Retina (tissue), 1 donor: ENCODE measurements at regions not wholly inside any gene's neighbourhood (a gene's known extent, or its start where the extent isn't known, plus 50 kb on each side); places are given as distances from the start of the nearest gene placed in this dataset.
"Not testable (repeated sequence)": the region's sequence is repeated elsewhere in the genome, so short reads cannot be mapped to it uniquely, and the experiment has no call there.

Source experiments
- DNase-seq: peaks from one replicate; pipeline ENCODE4 v3.0.0-alpha.2; 2016

DNA sequence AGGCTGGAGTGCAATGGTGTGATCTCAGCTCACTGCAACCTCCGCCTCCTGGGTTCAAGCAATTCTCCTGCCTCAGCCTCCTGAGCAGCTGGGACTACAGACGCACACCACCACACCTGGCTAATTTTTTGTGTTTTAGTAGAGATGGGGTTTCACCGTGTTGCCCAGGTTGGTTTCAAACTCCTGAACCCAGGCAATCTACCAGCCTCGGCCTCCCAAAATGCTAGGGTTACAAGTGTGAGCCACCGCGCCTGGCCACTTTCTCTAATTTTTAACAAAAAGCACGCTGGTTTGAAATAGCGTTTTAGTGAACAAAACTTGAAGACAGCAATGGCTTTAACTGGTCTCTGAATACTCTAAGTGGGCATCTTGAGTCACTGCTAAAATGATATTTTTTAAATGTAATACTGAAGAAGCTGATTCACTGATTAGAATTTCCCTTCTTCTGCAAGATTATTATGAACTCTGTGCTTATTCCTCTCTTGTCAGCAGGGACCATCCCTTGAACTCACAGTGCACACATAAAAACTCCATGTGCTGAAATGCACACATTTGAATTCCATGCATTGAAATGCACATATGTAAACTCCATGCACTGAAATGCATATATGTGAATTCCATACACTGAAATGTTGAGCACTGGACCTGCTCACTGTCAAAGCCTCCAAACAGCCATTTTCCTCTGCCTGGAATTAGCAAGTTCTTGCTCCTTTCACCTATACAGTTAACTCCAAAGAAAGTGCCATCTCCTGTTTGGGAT lies 1411.5 kb upstream of the ACVR2A start:
- DNase-seq = no peak

DNA sequence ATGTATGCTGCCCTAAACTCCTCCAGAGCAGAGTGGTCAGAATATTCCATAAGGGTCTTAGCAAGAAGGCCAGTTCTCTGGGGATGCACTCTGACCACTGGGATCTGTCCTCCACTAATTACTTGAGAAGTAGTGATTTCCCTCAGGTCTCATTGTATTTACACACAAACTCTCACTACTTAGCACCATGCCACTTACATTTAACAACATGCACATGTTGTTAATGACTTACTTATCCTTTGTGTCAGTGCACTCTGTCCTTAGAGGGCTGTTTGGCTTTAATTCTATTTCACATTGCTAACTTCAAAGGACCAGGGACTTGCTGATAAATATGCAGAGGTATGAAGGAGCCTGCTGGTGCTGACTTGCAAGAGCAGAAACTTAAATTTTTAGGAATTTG lies 1415.5 kb upstream of the ACVR2A start:
- DNase-seq = no peak

DNA sequence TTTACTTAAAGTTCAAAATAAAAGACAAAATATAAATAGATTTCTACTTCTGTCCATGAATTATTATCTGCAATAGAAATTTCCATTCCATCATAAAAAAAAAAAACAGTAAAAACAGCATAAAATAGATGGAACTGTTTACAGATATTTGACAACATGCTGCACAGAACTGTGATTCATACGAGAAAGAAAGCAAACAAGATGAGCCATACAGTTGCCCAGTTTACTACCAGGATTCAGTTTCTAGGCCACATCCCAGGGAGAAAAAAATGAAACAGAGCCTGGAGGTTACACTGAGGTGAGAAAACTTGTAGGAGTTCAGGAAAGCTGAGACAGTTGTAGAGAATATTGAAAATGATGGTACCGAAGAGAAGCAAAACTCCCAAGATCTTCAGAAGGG lies 1426.9 kb upstream of the ACVR2A start:
- no peak for DNase-seq

DNA sequence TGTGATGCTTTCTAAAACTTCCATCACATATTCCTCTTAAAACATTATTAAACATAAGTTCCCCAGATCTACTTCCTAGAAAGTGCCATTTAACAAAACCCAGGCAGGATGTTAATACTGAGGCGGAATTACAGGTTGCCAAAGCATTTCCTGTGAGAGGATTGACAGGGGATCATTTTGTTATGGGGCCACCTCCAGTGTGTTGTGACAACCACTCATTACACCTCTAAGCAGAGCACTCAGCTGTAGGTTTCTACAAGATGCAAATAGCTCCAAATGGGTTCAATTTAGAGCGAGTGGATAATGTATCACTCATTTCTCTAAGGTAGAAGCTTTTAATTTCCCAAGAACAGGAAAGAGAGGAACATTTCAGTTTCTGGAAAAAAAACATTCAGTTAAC lies 1429.5 kb upstream of the ACVR2A start:
- DNase-seq = no peak

DNA sequence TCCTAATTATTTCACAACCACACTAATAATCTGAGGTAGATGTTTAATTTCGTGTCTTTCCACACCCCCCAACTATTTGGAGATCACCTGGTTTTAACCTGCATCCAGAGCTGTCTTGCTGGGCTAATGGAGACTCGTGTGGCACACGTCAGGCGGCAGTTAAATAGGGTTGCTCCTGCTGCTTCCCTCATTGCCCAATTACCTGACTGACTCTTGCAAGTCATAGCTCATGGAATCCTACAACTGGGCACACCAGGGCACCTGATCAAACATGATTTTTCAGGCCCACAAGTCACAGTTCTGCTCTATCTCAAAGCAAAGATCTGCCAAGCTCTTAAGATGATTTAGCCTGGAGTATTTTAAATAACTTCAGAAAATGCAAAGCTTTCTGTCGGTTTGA lies 1430.4 kb upstream of the ACVR2A start:
- DNase-seq = no peak

DNA sequence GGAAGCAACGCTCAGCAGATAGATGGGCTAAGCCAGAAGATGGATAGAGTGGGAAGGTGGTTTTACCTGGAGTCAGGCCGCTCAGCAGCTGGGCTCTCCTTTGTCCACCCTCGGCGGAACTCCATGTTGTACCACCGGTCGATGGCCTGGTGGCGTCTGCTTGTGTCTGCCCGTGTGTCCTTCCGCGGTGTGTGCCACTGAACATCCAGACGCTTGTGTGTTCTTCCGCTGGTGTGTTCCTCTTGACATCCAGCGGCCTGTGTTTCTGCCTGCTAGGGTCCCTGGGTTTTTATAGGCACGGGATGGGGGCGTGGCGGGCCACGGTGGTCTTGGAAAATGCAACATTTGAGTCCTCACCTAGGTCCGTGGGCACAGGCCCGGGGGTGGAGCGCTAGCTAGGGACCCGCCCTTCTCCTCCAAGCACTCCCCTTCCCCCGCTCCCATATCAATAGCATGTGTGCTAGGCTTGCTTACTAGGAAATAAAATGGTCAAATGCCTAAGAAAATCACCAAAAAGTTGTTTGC lies 1431.7 kb upstream of the ACVR2A start:
- no peak for DNase-seq

DNA sequence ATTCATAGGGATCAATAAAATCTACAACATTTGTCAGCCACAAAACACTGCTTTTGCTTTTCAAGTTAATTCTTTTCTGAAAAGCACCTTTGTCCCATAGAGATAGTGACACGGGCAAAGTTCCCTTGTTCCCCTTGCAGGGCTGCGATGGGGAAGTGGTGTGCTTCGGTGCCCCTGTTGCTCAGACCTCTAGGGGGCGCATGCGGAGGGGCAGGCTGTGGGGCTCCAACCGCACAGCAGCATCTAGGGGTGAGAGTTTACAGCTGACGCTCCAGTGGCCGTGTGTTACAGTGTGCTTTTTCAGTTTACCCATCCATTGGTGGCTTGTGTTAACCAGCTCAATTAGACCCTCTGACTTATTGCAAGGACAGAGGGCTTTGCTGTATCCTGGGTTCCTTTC lies 1432.2 kb upstream of the ACVR2A start:
- DNase-seq = no peak

DNA sequence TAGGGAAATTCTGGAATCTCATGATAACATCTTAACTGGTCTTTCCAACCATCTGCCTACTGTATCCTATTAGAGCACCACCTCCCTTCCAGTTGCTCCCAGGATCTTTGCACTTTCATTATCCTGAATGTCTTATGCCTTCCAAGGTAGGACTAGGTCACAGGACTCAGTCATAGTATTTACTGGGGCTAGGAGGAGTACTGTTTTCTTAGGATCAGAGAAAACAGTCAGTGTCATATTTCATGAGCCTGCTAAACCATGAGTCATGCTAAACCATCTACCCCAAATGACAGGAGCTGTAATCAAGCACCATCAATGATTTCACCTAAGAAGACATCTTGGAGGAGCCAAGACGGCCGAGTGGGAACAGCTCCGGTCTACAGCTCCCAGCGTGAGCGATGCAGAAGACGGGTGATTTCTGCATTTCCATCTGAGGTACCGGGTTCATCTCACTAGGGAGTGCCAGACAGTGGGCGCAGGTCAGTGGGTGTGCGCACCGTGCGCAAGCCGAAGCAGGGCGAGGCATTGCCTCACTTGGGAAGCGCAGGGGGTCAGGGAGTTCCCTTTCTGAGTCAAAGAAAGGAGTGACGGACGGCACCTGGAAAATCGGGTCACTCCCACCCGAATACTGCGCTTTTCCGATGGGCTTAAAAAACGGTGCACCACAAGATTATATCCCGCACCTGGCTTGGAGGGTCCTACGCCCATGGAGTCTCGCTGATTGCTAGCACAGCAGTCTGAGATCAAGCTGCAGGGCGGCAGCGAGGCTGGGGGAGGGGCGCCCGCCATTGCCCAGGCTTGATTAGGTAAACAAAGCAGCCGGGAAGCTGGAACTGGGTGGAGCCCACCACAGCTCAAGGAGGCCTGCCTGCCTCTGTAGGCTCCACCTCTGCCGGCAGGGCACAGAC lies 1439.2 kb upstream of the ACVR2A start:
- DNase-seq = not testable (repeated sequence)

DNA sequence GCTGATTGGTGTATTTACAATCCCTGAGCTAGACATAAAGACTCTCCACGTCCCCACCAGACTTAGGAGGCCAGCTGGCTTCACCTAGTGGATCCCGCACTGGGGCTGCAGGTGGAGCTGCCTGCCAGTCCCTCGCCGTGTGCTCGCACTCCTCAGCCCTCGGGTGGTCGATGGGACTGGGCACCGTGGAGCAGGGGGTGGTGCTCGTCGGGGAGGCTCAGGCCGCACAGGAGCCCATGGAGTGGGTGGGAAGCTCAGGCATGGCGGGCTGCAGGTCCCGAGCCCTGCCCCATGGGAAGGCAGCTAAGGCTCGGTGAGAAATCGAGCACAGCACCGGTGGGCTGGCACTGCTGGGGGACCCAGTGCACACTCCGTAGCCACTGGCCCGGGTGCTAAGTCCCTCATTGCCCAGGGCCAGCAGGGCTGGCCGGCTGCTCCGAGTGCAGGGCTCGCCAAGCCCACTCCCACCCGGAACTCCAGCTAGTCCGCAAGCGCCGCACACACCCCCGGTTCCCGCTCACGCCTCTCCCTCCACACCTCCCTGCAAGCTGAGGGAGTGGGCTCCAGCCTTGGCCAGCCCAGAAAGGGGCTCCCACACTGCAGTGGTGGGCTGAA lies 1441.2 kb upstream of the ACVR2A start:
- DNase-seq = not testable (repeated sequence)

DNA sequence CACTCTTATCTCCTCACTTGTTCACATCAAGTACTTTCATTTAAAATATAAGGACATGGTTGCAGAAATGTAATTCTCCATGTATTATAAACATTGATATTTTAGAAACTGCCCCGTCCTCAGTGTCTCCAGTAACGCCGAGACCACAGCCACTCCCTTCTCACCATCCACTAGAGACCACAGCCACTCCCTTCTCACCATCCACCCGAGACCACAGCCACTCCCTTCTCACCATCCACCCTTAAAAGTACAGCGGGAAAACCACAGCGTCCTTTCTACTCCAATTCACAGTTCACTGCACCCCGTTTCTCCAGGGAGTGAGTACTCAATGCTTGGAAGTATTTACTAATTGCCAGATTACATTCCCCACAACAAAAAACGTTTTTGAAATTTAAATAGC lies 1452.2 kb upstream of the ACVR2A start:
- no peak for DNase-seq

DNA sequence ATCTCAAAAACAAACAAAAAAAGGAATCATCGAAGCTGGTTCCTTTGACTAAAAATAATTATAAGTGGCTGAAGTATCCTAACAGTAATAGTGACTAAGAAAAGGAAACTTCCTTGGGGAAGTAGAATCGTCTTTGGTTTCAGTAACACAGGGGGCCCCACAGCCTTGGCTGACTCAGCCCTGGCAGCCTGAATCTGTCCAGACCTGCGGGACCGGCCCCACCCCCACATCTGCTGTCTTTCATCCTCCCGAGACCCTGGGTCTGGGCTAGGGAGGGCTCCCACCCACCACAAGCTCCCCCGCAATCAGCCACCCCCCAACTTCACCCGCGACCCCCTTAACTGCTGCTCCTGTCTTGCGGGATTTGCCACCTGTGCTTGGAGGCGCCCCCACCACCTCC lies 1452.6 kb upstream of the ACVR2A start:
- no peak for DNase-seq

DNA sequence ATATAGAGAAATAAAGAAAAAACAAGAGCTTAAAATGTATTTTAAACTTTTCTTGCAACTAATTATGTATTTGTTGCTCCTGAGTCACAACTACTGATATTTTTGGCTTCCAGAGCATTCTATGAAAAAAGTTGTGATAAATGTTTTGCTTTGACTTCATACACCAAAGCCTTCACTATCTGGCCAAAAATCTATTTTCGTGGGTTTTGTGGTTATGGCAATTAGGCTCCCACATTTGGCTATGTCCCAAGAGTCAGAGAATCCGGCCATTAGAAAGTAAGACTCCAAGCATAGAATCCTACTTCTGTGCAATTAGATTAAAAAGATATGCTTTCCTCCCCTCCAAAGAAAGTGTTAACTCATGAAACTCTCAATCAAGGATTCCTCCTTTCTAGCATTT lies 1456.1 kb upstream of the ACVR2A start:
- no peak for DNase-seq

DNA sequence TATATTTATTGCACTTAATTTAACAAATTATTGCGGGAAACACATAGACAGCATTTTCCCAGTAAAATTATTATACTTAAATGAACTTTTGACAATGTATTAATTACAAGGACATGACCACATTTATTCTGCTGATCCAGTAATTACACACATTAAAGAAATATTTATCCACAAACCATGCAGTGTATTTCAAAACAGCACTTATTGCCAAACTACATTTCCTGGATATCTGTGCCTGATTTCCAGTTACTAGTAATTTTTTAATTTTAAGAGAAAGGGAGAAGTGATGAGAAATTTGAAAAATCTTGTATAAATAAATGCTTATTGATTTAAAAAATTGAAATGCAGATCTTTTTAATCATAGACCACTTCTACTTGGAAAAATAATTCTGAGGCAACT lies 1458.7 kb upstream of the ACVR2A start:
- DNase-seq = no peak

DNA sequence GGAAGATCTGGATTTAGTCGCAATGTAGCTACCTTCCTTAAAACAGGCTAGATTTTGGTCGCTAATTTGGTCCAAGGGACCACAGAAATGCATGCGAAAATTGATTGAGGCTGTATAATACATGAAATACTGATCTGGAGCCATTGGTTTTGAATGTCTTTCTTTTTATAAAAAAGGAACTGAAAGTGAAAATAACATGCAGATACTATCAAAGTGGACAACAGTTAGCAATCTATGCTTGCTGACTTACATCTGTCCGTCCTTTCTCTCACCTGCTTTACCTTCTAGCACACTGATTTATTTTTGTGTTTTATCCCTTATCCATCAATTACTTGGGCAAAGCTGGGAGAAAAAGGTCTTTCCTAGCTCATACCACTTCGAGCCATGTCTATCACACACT lies 1459.8 kb upstream of the ACVR2A start:
- no peak for DNase-seq

DNA sequence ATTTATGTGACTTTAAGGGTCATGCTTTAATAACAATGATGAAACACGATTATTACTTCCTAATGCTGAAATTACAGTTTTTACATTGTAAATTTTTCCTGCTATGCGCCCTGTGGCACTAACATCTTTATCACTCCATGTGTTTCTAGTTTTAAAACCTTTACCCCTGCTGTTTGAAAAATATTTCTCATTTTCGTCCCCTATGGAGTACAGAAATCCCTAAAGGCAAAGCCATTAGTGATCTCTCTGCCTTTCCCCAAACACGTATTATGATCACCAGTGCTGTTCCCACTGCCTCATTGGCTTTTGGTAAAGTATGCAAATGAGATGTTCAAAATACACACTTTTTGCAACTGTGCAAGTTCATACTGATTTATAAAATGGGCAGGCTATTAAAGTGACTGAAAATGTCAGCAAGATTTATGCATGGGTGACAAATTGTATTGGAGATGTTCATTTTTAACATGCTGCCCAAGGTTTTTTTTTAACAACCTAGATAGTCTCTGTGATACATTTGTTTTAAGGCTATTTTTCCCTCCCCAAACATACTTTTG lies 1468.2 kb upstream of the ACVR2A start:
- DNase-seq = no peak

DNA sequence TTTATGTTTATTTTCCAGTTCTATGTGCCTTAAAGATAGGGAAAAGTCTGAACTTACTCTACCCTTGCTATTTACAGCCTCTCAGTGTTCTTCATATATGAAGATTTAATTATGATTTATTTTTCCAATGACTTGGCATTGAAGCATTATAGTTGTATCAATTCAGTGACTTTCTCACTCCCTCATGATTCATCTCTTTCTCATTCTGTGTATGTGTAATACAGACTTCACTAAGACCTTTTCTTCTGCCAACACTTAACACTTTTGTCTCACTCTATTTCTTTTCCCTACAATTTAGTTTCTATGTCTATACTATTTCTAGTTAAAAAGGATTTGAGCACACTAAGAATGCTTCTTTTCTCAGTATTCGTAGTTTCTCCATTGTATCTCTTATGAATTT lies 1470.3 kb upstream of the ACVR2A start:
- no peak for DNase-seq

DNA sequence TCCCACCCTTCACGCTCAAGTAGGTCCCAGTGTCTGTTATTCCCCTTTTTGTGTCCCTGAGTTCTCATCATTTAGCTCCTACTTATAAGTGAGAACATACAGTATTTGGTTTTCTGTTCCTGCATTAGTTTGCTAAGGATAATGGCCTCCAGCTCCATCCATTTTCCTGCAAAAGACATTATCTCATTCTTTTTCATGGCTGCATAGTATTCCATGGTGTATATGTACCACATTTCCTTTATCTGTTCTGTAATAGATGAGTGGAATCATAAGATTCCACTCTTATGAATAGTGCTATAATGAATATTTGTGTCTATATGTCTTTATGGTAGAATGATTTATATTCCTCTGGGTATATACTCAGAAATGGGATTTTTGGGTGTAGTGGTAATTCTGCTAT lies 1473.5 kb upstream of the ACVR2A start:
- not testable (repeated sequence) for DNase-seq

DNA sequence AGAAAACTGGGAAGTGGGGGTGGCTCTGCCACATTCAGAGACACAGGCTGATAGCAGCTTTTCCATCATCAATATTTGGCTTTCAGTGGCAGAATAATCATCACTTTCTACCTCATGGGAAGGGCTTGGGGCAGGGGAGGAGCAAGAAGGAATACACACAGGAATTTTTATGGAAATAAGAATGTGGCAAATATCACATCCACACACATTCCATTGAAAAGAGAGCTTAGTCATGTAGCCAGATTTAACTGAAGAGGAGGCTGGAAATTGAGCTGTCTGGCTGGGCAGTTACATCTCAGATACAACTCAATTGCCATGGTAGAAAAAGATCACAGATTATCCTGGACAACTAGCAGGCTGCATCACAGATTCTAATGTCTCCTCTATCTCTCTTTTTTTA lies 1474.0 kb upstream of the ACVR2A start:
- DNase-seq = no peak

DNA sequence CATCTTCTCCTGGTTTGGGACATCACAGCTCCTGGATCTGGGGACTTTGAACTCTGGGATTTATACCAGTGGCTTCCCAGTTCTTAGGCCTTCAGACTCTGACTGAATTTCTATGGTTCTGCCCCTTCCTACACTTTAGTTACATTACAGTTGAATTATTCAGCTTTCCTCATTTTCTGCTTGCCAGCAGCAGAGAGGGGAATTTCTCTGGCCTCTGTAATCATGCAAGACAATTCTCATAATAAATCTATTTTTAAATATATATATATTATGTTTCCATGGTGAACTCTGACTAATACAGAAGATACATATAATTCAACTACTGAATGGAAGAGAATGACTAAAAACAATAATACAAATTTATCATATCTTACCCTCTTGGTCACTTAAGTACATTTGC lies 1478.6 kb upstream of the ACVR2A start:
- no peak for DNase-seq

DNA sequence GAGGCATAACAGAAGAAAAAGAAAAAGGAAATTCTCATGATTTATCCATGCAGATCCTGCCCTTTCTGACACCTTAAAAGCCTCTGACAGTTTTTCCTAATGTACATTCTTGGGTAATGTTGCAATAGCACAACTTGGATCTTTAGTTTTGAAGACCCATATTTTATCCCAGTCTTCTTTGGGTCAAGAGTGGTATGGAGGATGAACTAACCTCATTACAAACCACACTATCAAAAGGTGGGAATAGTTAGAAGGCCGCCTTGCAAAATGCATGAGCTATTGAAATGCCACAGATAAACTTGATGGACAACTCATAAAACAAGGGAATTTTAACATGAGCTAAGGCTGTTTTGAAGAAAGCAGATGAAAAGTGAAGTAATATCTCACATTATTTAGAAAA lies 1479.8 kb upstream of the ACVR2A start:
- no peak for DNase-seq

DNA sequence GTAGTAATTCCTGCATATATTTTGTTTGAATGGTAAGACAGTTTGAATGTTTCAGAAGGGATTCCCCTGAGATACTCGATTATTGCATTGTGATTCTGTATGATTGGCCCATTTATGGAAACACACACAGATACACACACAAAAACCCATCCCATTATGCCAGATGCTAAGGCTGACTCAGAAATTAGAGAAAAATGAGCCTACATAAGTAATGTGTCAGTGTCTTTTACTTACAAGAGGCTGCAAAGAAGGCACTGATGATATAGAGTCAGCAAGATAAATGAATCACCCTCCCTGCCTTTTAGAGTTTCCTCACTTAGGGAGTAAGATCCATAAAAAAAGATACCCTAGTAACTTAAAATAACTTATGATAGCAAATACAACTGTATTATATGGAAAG lies 1481.1 kb upstream of the ACVR2A start:
- no peak for DNase-seq

DNA sequence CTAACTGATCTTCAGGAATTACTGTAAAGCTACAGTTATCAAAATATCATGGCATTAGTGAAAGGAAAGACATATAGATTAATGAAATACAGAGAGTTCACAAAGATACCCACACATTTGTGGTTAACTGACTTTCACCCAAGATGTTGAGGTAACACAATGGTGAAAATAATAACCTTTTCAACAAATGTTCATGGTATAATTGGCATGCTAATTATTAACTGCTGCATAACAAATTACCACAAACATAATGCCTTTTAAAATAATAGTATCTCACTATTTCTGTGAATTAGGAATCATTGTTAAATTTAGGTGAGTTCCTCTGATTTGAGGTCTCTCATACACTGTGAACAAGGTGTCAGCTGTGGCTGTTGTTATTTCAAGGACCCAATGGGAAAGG lies 1493.1 kb upstream of the ACVR2A start:
- no peak for DNase-seq

DNA sequence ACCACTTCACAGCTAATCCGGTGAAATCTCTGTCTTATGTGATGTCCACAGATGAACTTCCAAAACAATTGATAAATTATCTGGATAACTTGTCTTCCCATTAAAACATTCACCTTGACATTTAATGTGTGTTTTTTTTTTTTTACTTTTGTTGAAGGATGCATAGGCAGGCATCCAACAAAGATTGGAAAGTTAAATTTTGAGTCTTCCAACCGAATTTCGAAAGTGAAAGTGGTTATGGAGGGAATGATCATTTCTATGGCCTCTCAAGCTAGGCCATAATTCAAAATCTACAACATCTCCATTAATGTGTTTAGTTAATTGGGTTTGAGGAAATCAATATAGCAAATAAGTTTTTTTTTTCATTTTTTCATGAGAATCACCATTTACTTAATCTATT lies 1495.5 kb upstream of the ACVR2A start:
- no peak for DNase-seq
